ENCODE measurements at regions not wholly inside any gene's neighbourhood (a gene's known extent, or its start where the extent isn't known, plus 50 kb on each side); places are given as distances from the start of the nearest gene placed in this dataset.

DNA sequence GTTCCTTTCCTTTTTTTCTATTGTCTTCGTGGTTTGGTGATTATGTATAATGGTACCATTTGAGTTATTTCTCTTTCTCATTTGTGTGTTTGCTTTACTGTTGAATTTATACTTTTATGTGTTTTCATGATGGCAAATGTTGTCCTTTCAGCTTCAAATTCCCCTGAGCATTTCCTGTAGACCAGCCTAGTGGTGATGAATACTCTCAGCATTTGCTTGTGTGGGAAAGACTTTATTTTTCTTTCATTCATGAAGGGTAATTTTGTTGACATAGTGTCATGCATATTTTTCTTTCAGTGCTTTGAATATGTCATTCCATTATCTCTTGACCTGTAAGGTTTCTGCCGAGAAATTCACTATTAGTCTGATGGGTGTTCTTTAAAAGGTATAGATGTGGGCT is 166.6 kb upstream of the GORAB start:
- DNase-seq, result no peak
- no peaks in the 10 kb centered on the region for H3K27me3 ChIP-seq (ENCODE audit: control insufficient read depth, insufficient read depth, low read length)
- no peak overlapping the region for H3K4me3 ChIP-seq (ENCODE audit: insufficient read depth, low read depth, low read length)
- H3K36me3 ChIP-seq (replicated peaks; ENCODE audit: control insufficient read depth, insufficient read depth, low read length), result no peaks in the 10 kb centered on the region

DNA sequence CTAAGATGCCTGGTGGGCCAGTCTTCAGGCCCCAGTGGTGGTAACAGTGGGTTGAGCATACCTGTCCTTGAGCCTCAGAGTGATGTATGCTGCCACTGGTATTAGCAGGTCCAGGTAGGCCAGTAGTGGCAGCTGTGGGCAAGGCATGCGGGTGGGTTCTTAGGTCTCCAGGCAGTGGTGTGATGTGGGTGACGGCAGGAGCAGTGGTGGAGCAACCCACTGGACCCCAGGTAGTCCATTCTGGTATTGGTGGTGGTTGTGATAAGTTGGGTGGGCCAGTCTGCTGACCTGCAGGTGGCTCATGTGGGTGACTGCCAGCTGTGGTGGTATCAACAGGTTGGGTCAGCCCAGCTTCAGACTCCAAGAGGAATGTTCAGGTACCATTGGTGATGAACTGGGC is 165.0 kb upstream of the GORAB start:
- Histone ChIP-seq H3K27me3 (ENCODE audit: control insufficient read depth, insufficient read depth, low read length) (no peaks in the 10 kb centered on the region), H3K36me3 (replicated peaks; ENCODE audit: control insufficient read depth, insufficient read depth, low read length) (no peaks in the 10 kb centered on the region), H3K4me3 (ENCODE audit: insufficient read depth, low read depth, low read length) (no peak overlapping the region)
- no peak for DNase-seq

DNA sequence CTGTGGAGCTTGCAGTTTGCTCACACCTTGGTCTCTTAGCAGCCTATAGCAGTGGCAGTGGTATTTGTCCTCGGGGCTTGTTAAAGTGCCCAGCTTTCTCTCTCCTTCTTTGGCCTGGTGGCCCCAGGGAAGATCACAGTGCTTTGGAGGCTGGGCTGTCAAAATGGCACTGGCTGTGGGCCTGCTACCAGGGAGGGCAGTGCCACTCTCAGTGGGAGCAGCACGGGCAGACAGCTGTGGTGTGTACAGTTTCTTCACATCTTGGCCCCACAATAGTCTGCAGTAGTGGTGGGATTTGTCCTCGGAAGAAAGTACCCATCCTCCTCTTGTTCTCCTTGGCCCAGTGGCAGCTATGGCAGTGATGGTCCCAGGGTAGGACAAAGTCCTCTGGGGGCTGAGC is 164.4 kb upstream of the GORAB start:
- no peak overlapping the region for H3K4me3 ChIP-seq (ENCODE audit: insufficient read depth, low read depth, low read length)
- no peaks in the 10 kb centered on the region for H3K27me3 ChIP-seq (ENCODE audit: control insufficient read depth, insufficient read depth, low read length)
- no peaks in the 10 kb centered on the region for H3K36me3 ChIP-seq (replicated peaks; ENCODE audit: control insufficient read depth, insufficient read depth, low read length)
- DNase-seq, result no peak

DNA sequence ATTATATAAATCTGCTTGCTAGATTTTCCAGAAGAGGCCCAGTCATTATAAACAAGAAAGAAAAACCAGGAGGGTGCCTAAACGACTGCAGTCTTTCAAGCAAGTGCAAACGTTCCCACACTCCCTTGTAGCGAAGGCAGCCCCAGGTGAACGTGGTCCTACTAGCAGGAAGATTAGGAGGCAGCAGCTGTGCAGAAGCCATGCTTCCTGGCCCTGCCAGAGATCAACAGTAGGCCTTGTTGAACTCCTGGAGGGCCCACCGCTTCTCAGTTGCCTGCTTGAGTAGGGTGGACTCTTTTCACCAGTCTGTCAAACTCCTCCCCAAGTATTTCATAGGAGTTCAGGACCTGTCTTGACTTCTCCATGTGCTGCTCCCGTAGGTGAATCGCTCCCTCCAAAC is 163.0 kb upstream of the GORAB start:
- DNase-seq, result no peak
- H3K27me3 ChIP-seq (ENCODE audit: control insufficient read depth, insufficient read depth, low read length), result no peaks in the 10 kb centered on the region
- no peak overlapping the region for H3K4me3 ChIP-seq (ENCODE audit: insufficient read depth, low read depth, low read length)
- no peaks in the 10 kb centered on the region for H3K36me3 ChIP-seq (replicated peaks; ENCODE audit: control insufficient read depth, insufficient read depth, low read length)

DNA sequence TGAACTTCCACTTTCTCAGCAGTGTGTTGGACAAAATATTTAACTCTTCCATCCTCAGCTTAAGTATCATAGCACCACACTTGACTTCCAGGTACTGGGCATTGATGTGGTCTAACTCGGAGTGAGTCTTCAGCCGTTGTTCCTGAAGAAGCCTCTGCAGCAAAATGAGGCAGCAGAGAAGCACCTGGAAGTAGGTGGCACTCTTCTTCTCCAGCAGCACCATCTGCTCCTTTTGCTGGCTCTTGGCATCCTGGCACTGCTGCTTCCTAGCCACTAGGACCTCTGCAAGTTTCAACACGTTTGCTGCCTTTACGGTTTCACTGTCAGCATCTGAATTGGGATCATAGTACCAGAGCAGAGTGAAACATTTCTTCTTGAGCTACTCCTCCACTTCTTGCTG is 162.5 kb upstream of the GORAB start:
- H3K36me3 ChIP-seq (replicated peaks; ENCODE audit: control insufficient read depth, insufficient read depth, low read length), result no peaks in the 10 kb centered on the region
- H3K27me3 ChIP-seq (ENCODE audit: control insufficient read depth, insufficient read depth, low read length), result no peaks in the 10 kb centered on the region
- H3K4me3 ChIP-seq (ENCODE audit: insufficient read depth, low read depth, low read length), result no peak overlapping the region
- DNase-seq, result no peak

DNA sequence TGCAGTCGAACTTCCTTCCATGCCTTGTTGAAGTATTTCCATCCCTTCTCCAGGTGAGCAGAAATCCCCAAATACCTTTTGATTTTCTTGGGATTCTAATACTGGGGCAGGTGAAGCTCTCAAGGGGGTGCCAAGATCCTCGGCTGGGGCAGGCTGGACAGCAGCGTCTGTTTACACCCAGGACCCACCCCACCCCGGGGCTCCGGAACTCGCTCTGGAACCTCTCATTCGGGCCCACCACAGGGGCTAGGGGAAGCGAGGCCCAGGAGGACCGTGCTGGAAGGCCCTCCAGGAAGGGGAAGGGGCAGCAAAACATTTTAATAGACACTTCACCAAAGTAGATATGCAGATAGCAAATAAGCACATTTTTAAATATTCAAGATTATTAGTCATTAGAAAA is 161.9 kb upstream of the GORAB start:
- Histone ChIP-seq H3K27me3 (ENCODE audit: control insufficient read depth, insufficient read depth, low read length) (no peaks in the 10 kb centered on the region), H3K4me3 (ENCODE audit: insufficient read depth, low read depth, low read length) (no peak overlapping the region), H3K36me3 (replicated peaks; ENCODE audit: control insufficient read depth, insufficient read depth, low read length) (no peaks in the 10 kb centered on the region)
- DNase-seq, result no peak

DNA sequence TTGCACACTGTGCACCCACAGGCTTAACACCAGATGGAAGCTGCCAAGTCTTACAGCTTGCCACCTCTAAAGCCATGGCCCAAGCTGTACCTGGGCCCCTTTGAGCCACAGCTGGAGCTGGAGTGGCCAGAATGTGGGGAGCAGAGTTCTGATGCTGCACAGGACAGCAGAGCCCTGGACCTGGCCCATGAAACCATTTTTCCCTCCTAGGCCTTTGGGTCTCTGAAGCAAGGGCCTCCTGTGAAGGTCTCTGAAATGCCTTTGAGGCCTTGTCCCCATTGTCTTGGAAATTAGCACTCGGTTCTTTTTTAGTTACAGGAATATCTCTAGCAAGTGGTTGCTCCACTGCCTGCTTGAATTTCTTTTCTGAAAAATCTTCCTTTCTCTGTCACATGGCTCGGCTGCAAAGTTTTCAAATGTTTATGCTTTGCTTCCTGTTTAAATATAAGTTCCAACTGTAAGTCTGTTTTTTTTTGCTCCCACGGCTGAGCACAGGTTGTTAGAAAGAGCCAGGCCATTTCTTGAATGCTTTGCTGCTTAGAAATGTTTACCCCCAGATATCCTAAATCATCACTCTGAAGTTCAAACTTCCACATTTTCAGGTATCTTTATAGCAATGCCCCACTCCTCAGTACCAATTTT is 156.8 kb upstream of the GORAB start:
- Histone ChIP-seq H3K4me3 (ENCODE audit: insufficient read depth, low read depth, low read length) (no peak overlapping the region), H3K36me3 (replicated peaks; ENCODE audit: control insufficient read depth, insufficient read depth, low read length) (no peaks in the 10 kb centered on the region), H3K27me3 (ENCODE audit: control insufficient read depth, insufficient read depth, low read length) (no peaks in the 10 kb centered on the region)
- no peak for DNase-seq

DNA sequence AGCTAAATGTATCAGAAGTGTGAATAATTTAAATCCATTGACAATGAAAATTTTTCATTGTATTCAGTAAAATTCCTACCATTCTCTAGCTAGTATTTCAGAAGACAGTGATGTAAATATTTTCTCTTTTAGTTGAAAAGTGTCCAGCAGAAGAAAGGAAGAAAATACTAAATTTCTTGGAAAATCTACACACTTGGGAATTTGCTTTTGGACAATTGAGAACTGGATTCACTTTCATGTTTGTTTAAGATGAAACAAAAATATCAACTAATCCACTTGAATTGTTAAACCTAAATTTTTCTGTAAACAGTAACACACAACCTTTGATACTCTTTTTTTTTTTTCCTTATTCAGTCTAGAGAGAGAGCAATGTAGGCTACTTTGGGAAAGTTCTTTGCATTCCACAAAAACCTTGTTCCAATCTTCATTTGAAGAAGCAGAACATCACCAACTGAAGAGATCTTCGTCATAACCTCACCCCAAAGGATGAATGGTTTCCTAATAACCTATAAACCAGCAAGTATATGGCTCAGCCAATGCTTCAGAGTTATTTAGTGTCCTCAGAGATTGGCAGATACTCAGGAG is 155.1 kb upstream of the GORAB start:
- no peak for DNase-seq
- no peak overlapping the region for H3K4me3 ChIP-seq (ENCODE audit: insufficient read depth, low read depth, low read length)
- no peaks in the 10 kb centered on the region for H3K27me3 ChIP-seq (ENCODE audit: control insufficient read depth, insufficient read depth, low read length)
- no peaks in the 10 kb centered on the region for H3K36me3 ChIP-seq (replicated peaks; ENCODE audit: control insufficient read depth, insufficient read depth, low read length)

DNA sequence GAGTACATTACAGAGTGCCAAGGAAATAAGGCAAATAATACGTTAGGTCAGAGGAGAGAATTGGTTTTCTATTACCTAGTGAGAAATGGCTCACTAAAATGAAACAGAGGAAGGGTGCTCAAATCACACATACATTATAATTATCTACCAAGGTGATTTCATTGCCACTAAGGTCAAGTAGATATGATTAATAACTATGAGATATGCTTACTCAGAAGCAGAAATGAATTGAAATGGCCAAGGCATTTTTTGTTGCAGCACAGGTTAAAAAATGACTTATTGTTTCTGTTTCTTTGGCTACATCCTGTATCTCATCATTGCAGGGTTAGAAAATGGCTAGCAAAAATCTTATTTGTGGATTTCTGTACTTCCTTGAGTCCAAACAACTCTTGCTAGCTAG is 154.5 kb upstream of the GORAB start:
- H3K36me3 ChIP-seq (replicated peaks; ENCODE audit: control insufficient read depth, insufficient read depth, low read length), result no peaks in the 10 kb centered on the region
- no peak for DNase-seq
- H3K4me3 ChIP-seq (ENCODE audit: insufficient read depth, low read depth, low read length), result no peak overlapping the region
- H3K27me3 ChIP-seq (ENCODE audit: control insufficient read depth, insufficient read depth, low read length), result no peaks in the 10 kb centered on the region

DNA sequence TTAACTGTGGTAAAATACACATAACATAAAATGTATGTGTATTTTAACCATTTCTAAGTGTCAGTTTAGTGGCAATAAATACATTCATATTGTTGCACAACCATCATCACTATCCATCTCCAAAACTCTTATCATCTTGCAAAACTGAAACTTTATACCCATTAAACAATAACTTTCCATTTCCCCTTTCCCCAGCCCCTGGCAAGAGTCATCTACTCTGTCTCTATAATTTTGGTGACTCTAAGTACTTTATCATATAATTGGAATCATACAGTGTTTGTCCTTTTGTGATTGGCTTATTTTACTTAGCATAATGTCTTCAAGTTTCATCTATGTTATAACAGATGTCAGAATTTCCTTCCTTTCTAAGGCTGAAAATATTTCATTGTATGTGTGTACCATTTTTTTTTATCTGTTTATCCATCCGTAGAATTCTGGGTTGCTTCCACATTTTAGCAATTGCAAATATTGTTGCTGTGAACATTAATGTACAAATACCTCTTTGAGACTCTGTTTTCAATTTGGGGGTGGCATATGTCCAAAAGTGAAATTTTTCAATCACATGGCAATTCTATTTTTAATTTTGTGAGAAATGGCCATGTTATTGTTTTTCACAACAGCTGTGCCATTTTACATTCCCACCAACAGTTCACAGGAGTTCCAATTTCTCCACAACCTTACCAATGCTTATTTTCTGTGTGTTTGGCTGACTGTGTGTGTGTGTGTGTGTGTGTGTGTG is 153.9 kb upstream of the GORAB start:
- DNase-seq, result no peak
- Histone ChIP-seq H3K36me3 (replicated peaks; ENCODE audit: control insufficient read depth, insufficient read depth, low read length) (no peaks in the 10 kb centered on the region), H3K27me3 (ENCODE audit: control insufficient read depth, insufficient read depth, low read length) (no peaks in the 10 kb centered on the region), H3K4me3 (ENCODE audit: insufficient read depth, low read depth, low read length) (no peak overlapping the region)

DNA sequence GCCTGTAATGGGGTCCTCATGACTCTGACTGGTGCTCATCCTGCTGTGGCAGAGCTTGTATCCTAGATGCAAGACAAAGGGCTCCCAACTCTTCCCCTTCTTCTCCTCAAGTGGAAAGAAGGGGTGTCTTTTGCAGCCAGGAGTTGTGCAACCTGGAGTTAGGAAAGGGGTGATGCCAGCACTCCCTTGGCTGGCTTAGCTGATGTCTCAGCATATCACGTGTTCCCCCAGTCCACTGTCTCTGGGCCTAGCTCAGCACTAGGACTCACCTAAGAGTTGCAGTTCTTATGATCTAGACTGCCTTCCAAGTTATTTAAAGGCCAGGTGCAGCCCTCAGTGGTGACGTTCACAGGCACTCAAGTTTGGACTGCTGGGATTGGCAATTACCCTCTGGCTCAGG is 146.2 kb upstream of the GORAB start:
- DNase-seq, result no peak
- H3K27me3 ChIP-seq (ENCODE audit: control insufficient read depth, insufficient read depth, low read length), result no peaks in the 10 kb centered on the region
- H3K4me3 ChIP-seq (ENCODE audit: insufficient read depth, low read depth, low read length), result no peak overlapping the region
- H3K36me3 ChIP-seq (replicated peaks; ENCODE audit: control insufficient read depth, insufficient read depth, low read length), result no peaks in the 10 kb centered on the region

DNA sequence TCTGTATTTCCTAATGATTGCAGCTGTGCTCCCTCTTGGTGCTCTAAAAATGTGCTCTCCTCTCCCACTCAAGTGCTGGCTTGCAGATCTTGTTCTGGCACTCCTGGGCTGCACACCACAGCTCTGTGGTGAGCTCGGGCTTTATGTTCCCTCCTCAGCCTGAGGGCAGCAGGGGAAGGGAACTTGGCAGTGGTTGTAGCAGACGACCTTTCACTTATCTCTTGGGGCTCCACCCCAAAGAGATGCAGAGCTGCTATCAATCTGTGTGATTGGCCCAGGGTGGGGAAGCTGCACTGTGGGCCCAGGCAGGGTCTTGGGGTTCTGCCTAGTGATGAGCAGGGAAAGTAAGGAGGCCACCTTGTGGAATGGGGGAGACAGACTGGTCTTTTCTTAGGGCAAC is 143.5 kb upstream of the GORAB start:
- DNase-seq, result no peak
- Histone ChIP-seq H3K27me3 (ENCODE audit: control insufficient read depth, insufficient read depth, low read length) (no peaks in the 10 kb centered on the region), H3K4me3 (ENCODE audit: insufficient read depth, low read depth, low read length) (no peak overlapping the region), H3K36me3 (replicated peaks; ENCODE audit: control insufficient read depth, insufficient read depth, low read length) (no peaks in the 10 kb centered on the region)

DNA sequence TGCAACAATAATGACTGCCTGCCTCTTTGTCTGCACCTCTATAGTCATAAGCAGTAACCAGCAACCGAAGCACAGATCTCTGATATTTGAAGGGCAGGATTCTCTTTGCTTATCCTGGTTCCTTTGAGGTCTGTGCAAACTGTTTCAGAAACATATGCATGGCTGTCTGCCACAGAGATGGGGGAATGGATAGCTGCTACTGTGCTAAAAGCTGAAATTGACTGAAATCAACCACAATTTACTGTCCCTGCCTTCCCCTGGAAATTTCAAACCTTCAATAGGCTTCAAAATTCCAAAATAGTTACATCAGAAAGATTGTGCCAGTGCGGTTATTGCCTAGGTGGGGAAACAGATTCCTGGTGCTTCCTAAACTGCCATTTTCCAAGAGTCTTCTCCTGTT is 136.8 kb upstream of the GORAB start:
- no peaks in the 10 kb centered on the region for H3K27me3 ChIP-seq (ENCODE audit: control insufficient read depth, insufficient read depth, low read length)
- no peak overlapping the region for H3K4me3 ChIP-seq (ENCODE audit: insufficient read depth, low read depth, low read length)
- no peaks in the 10 kb centered on the region for H3K36me3 ChIP-seq (replicated peaks; ENCODE audit: control insufficient read depth, insufficient read depth, low read length)
- no peak for DNase-seq

DNA sequence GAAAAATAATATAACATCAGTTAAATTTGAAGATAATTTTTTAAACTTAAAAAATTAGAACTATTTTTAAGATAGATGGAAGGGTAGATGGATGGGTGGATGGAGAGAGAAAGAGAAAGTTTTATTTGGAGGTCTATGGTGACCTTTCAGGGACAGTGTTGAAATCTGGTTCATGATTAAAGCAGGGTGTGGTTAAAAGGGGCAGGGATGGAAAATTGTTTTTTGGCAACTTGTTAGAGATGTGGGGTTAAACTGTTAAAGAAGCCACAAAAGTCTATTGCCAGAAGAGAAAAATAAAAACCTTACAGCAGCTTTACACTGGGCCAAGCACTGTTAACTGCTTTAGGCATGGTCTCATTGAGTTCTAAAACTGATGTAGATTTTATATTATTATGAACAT is 134.9 kb upstream of the GORAB start:
- Histone ChIP-seq H3K4me3 (ENCODE audit: insufficient read depth, low read depth, low read length) (no peak overlapping the region), H3K36me3 (replicated peaks; ENCODE audit: control insufficient read depth, insufficient read depth, low read length) (no peaks in the 10 kb centered on the region), H3K27me3 (ENCODE audit: control insufficient read depth, insufficient read depth, low read length) (no peaks in the 10 kb centered on the region)
- DNase-seq, result no peak

DNA sequence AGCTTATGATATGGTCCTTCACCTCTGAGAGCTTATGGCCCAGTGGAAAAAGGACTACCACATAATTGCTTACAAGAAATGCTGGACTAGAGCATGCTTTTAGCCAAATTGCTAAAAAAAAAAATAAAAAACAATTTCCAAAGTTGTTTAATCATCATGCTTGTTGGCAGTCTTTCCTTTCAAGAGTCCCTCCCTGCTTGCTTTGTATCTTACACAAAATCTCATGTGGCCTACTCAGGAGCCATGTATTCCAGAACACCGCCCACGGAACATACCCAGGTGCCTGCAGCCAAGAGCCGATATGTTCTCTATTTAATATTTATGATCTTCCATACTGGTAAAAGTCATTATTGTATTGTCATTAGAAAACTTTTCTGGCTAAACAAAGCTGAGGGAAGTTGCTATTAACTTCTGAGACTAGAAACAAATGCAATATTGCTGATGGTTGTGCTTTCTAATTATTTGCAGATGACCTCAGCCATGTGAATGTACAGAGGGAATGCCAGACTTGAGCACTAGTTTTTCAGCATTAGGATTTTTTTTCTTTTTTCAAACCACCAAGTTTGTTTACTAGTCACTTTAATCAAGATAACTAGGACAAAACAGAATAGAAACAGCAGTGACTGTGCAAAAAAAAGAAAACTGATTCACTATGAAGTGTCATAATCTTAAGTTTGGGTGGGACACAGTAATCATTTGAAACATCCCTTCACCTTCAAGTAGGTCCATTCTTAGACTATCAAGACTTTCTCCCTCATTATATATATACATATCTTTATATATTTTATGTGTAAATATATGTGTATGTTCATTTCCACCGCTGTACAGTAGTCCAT is 129.3 kb upstream of the GORAB start:
- no peak for DNase-seq
- Histone ChIP-seq H3K27me3 (ENCODE audit: control insufficient read depth, insufficient read depth, low read length) (no peaks in the 10 kb centered on the region), H3K4me3 (ENCODE audit: insufficient read depth, low read depth, low read length) (no peak overlapping the region), H3K36me3 (replicated peaks; ENCODE audit: control insufficient read depth, insufficient read depth, low read length) (no peaks in the 10 kb centered on the region)

All from H7 (cell line).